ENCODE measurements at regions not wholly inside any gene's neighbourhood (a gene's known extent, or its start where the extent isn't known, plus 50 kb on each side); places are given as distances from the start of the nearest gene placed in this dataset.

- no peak for DNase-seq
Measured at GRCh38 chr7:85478530-85478929, 291.7 kb upstream of the SEMA3D start.

- DNase-seq, result no peak
Measured at GRCh38 chr7:85475476-85475875, 288.6 kb upstream of the SEMA3D start.

GRCh38 chr7:85475071-85475470, 288.2 kb upstream of the SEMA3D start:
- no peak for DNase-seq

- DNase-seq, result no peak
Measured at GRCh38 chr7:85474234-85474633, 287.4 kb upstream of the SEMA3D start.

- DNase-seq, result no peak
Measured at GRCh38 chr7:85471740-85472139, 284.9 kb upstream of the SEMA3D start.

DNA sequence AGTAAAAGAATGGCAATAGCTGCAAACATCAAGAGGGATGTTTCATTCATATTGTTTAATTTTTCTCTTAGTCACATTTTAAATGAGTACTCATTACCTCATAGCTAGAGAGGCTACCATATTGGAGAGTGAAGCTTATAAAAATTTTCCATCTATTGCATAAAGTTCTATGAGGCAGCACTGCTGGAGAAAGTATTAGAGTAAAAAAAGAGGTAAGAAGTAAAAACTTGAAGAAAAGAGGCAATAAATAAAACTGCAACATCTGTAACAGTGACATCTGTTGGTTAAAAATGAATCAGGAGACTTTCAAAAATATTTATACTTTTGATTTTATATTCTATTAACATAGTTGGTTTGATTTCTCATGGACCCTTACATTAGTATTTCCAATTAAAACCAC, 284.5 kb upstream of the SEMA3D start:
- no peak for DNase-seq

DNA sequence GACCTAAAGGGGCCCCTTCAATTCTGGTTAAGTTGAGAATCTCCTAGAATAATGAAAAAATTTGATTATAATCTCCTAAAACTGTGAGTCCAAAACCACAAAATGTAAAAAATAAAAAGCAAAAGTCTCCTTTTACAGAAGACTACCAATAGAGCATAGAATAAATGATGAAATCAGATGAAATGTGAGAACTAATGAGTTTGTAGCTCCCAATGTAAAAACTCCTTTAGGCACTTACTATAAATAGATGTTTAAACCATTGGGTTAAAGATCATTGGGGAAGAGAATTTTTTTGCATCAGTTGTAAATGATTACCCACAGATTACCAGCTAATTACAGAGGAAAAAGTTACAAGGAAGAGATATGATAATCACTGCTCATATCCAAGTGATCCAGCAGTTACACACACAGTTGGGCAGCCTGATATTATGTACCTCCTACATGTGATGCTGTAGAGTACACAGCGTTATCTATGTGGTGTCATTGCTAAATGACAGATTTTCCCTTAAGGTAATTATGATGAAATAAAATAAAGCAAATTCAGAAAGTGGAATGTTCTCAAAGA, 282.7 kb upstream of the SEMA3D start:
- no peak for DNase-seq

DNA sequence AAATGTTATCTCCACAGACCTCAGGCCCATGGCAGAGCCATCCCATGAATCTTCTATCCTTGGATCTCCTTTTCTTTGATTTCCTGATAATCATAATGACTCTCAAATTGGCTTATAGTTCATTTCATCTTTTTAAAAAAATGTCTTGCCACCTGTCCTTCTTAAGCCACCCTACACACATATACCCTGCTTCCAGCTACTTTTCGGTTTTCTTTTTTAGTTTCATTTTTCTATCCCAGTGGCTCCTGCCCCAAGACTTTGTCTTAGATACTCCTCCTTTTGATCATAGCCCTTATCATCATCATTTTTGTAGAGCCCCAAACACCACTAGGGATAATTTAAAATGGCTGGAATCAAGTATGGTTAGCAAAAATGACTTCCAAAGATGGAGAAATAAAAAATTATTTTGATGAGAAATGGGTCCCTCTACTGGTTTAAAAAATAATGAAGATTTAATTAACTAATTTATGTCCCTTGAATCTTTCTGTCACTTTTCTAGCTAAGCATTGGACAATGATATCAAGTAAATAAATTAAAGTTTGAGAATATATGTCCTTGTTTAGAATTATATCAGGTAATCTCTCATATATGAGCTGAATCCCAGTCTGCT, 277.3 kb upstream of the SEMA3D start:
- peak in 1 of 2 experiments; percentile 9 for DNase-seq

- DNase-seq, result no peak
Measured at GRCh38 chr7:85462671-85463070, 275.8 kb upstream of the SEMA3D start.

DNA sequence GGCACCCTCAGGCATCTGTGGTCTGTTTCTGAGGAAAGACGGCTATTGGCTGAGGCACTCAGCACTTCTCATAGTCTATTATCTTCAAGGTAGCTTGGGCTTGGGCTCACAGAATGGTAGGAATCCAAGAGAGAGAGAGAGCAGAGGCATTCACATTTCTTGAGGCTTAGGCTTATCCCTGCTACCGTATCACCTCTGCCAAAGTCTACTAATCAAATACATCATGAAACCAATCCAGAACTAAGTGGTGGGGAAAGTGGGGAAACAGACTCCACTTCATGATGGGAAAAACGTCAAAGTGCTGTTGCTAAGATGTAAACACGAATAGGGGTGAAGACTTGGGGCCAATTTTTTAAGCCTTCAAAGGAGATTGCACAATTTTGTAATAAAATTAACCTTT, 271.1 kb upstream of the SEMA3D start:
- DNase-seq, result no peak

DNA sequence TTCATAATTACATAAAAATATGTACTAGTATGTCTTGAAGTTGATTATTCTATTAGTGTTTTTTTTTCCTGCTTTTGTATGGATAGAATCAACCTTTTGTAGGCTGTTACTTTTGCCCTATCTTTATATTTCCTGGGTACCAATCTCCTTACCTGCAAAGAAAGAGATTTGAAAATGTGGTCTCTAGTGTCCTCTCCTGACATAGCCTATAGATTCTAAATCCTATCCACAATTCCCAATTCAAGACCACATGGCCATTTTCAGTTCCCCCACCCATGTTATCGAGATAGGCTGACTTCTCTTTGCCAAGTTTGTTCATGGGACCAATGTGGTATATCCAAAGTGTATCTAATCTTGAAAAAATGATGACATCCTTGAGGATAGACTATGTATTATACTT, 269.4 kb upstream of the SEMA3D start:
- DNase-seq, result no peak

DNA sequence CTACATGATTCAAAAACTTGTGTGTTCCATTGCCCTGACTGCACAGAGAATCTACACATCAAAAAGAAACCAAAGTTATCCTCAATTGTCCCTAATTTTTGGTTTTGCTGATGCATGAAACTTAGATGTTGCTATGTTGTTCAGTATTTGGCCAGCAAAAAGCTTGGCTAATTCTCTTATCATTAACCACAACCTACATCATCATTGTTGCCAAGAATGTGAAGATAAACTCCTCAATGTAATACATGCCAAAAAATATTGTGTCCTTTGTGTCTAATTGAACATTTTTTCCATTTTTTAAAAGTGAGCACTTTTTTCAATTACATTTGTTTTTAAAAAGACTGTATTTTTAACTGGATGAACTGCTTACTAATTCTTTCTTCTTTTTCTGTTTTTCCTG, 268.0 kb upstream of the SEMA3D start:
- DNase-seq, result no peak

DNA sequence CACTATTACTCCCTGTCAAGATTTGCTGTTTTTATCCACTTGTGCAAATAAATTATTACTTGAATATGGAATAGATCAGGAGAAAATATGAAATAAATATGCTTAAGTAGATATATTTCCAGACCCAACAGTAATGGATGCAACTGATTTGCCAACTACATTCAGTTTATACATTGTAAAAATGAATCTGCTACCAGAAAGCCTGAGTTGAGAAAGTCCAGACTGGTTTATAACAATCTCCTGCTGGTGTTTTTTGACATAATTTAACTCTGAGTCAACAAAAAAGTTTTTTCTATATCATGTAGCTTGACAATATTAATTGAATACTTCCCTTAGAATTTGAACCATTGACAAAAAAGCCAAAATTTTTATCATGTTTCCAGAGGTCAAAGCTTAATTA, 265.8 kb upstream of the SEMA3D start:
- no peak for DNase-seq

GRCh38 chr7:85449478-85449877, 262.6 kb upstream of the SEMA3D start:
- no peak for DNase-seq

DNA sequence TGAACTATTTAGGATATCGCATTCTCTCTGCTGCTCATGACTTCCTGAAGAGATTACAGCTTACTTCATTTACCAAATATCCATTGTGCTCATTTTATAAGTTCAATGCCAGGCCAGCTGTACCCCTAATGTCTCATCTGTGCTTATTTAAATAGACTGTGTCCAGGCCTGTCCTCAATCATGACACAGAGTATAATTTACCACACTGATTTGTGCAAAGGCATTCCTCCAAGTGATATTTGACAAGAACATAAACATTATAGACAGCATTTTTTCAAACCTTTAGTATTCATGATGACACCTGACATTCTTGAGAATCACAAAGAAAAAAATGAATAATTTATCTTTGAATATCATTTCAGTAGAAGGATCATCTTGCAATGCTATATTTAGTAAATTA, 260.1 kb upstream of the SEMA3D start:
- DNase-seq, result no peak

GRCh38 chr7:85426487-85426960, 239.7 kb upstream of the SEMA3D start:
- DNase-seq, result no peak

DNA sequence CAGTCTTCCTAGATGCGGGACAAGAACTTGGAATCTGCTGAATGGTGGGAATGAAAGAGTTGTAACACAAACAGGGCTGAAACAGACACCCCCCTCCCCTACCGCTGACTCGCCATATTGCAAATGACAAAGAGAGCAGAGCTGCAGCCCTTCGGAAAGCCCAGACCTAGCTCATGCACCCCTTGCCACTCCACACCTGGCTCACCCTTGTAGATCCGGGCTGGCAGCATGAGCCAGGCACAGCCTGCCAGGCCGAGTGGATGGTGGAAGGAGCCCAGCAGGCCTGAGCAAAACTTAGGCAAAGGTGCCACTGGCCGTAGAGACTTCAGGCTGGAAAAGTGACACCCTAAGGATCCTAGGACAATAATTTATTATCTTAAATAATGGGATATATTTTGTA, 237.4 kb upstream of the SEMA3D start:
- DNase-seq, result no peak

GRCh38 chr7:85423209-85423895, 236.5 kb upstream of the SEMA3D start:
- DNase-seq, result no peak

- DNase-seq, result no peak
Measured at GRCh38 chr7:85415743-85416142, 228.9 kb upstream of the SEMA3D start.

DNA sequence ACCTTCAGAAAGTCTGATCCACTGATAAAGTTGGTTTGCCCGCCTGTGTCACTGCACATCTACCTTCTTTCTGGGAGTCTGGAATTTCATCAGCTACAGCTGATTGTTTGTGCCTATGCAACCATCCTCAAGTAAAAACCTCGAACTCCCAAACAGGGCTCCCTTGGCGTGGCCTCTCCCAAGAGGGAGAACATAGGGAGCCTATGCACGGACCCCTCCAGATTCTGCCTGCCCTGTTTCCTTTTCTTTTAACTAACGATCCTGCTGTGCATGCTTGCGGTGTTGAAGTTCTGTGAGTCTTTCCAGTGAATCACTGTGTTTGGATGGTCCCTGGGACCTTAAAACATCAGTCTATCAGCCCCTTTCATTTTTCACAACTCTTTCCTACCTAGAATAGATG, 226.9 kb upstream of the SEMA3D start:
- no peak for DNase-seq

- no peak for DNase-seq
Measured at GRCh38 chr7:85412912-85413311, 226.1 kb upstream of the SEMA3D start.

GRCh38 chr7:85407391-85407790, 220.5 kb upstream of the SEMA3D start:
- DNase-seq, result no peak

DNA sequence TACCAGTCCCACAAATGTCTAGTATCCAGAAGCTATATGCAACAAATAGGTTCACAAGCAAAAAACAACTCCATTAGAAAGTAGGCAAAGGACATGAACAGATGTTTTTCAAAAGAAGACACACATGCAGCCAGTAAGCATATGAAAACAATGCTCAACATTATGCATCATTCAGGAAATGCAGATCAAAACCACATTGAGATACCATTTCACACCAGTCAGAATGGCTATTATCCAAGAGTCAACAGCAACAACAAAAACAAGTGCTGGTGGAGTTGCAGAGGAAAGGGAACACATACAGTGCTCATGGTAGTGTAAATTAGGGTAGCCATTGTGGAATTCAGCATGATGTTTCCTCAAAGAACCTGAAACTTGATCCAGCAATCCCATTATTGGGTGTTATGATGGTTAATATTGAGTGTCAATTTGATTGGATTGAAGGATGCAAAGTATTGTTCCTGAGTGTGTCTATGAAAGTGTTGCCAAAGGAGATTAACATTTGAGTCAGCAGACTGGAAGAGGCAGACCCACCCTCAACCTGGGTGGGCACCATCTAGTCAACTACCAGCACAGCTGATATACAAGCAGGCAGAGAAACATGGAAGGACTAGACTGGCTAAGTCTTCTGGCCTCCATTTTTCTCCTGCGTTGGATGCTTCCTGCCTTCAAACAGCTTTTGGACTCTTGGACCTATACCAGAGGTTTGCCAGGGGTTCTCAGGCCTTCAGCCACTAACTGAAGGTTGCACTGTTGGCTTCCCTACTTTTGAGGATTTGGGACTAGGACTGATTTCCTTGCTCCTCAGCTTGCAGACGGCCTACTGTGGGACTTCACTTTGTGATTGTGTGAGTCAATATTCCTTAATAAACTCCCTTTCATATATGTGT, 218.4 kb upstream of the SEMA3D start:
- no peak for DNase-seq

GRCh38 chr7:85396676-85397075, 209.8 kb upstream of the SEMA3D start:
- no peak for DNase-seq

All from NCI-H524 (cell line).